Common myeloid progenitor, CD34-positive (primary cell): ENCODE measurements at regions not wholly inside any gene's neighbourhood (a gene's known extent, or its start where the extent isn't known, plus 50 kb on each side); places are given as distances from the start of the nearest gene placed in this dataset.

Experiments
- CTCF ChIA-PET: fragments of 350-600 bp; sonication (Branson Sonifier 250); formaldehyde crosslinking; loops from one replicate; lab custom pipeline; 2021; ENCODE audit warnings: antibody characterized with exemption; lab: Charles Lee
- POLR2A ChIA-PET: fragments of 350-600 bp; sonication (Branson Sonifier 250); formaldehyde crosslinking; loops from one replicate; lab custom pipeline; 2021; ENCODE audit warnings: antibody characterized with exemption; lab: Charles Lee
- DNase-seq, 3 donors: peaks; one replicate each; pipeline versions ENCODE4 v3.0.0 to v3.0.0-alpha.2; 2013
- H3K27ac ChIP-seq, 2 experiments: 1 replicate in 1 of 2; 2 replicates in 1 of 2; pipeline ENCODE4 v1.7.0; 2013; ENCODE audit warnings: inconsistent platforms in 2 of 2, low read length in 2 of 2, mild to moderate bottlenecking in 2 of 2, low read depth in 1 of 2, moderate library complexity in 1 of 2; ENCODE audit not compliant: severe bottlenecking in 2 of 2, insufficient read depth in 1 of 2, poor library complexity in 1 of 2
- H3K27me3 ChIP-seq, 5 experiments: replicated peaks in 2 of 5; 1 replicate in 3 of 5; 2 replicates in 2 of 5; pipeline versions ENCODE4 v1.6.1 to v1.7.0; 2013; ENCODE audit warnings: low read length in 4 of 5, mild to moderate bottlenecking in 2 of 5, moderate library complexity in 2 of 5, inconsistent platforms in 1 of 5; ENCODE audit not compliant: insufficient read depth in 5 of 5, control insufficient read depth in 4 of 5
- H3K36me3 ChIP-seq, 4 experiments: 1 replicate in 2 of 4; 2 replicates in 2 of 4; pipeline versions ENCODE4 v1.6.1 to v1.7.0; 2013; ENCODE audit warnings: low read length in 3 of 4, control low read depth in 1 of 4, mild to moderate bottlenecking in 1 of 4; ENCODE audit not compliant: control insufficient read depth in 4 of 4, insufficient read depth in 4 of 4
- H3K4me1 ChIP-seq, 4 experiments: 1 replicate in 3 of 4; 2 replicates in 1 of 4; pipeline versions ENCODE4 v1.6.1 to v1.7.1; 2013; ENCODE audit warnings: low read length in 3 of 4, mild to moderate bottlenecking in 3 of 4, control low read depth in 1 of 4, inconsistent platforms in 1 of 4, moderate library complexity in 1 of 4; ENCODE audit not compliant: control insufficient read depth in 4 of 4, insufficient read depth in 4 of 4; ENCODE audit errors: control extremely low read depth in 1 of 4
- H3K4me3 ChIP-seq, 7 experiments: 1 replicate in 4 of 7; 2 replicates in 3 of 7; pipeline versions ENCODE4 v1.5.1 to v1.7.0; 2013; ENCODE audit warnings: mild to moderate bottlenecking in 7 of 7, low read length in 6 of 7, moderate library complexity in 6 of 7, inconsistent platforms in 2 of 7, low read depth in 2 of 7, control low read depth in 1 of 7; ENCODE audit not compliant: insufficient read depth in 4 of 7, control insufficient read depth in 1 of 7; ENCODE audit errors: extremely low read depth in 1 of 7
- H3K9me3 ChIP-seq, 5 experiments: 1 replicate in 4 of 5; 2 replicates in 1 of 5; pipeline versions ENCODE4 v1.6.1 to v1.7.1; 2013; ENCODE audit warnings: low read length in 4 of 5, mild to moderate bottlenecking in 2 of 5, inconsistent platforms in 1 of 5, low read depth in 1 of 5, moderate library complexity in 1 of 5; ENCODE audit not compliant: control insufficient read depth in 4 of 5, insufficient read depth in 2 of 5; ENCODE audit errors: control extremely low read depth in 1 of 5
- WGBS: methylation state at CpG from one replicate; pipeline ENCODE4 v1.1.5; 2013; ENCODE audit not compliant: insufficient coverage; 5-methylcytosine and 5-hydroxymethylcytosine counted together

- Histone ChIP-seq H3K9me3 (peaks cover 0 to 3% (median 0%) of the 10 kb centered on the region in 5 experiments), H3K4me3 (no peak overlapping the region), H3K36me3 (no peaks in the 10 kb centered on the region), H3K27ac (no peak overlapping the region), H3K27me3 (peaks cover 0 to 52% (median 10%) of the 10 kb centered on the region in 5 experiments), H3K4me1 (no peaks in the 10 kb centered on the region)
- POLR2A ChIA-PET, result no interaction called here
- WGBS, result 58% methylated on average over 2 of the region's 2 CpGs
- CTCF ChIA-PET, result no interaction called here
- DNase-seq, result no peak
Observed at GRCh38 chr1:30320581-30320890, 402.8 kb downstream of the MATN1 start.

- no peaks in the 10 kb centered on the region for H3K36me3 ChIP-seq
- no peak for DNase-seq
- no peak overlapping the region for H3K4me3 ChIP-seq
- WGBS, result 87% methylated on average over 6 of the region's 11 CpGs
- CTCF ChIA-PET, result no interaction called here
- peaks cover 0 to 57% (median 13%) of the 10 kb centered on the region in 5 experiments for H3K27me3 ChIP-seq
- H3K9me3 ChIP-seq, result peaks cover 0 to 3% (median 0%) of the 10 kb centered on the region in 5 experiments
- no peaks in the 10 kb centered on the region for H3K4me1 ChIP-seq
- no peak overlapping the region for H3K27ac ChIP-seq
- POLR2A ChIA-PET, result no interaction called here
Observed at GRCh38 chr1:30319765-30320580, 403.4 kb downstream of the MATN1 start.

DNA sequence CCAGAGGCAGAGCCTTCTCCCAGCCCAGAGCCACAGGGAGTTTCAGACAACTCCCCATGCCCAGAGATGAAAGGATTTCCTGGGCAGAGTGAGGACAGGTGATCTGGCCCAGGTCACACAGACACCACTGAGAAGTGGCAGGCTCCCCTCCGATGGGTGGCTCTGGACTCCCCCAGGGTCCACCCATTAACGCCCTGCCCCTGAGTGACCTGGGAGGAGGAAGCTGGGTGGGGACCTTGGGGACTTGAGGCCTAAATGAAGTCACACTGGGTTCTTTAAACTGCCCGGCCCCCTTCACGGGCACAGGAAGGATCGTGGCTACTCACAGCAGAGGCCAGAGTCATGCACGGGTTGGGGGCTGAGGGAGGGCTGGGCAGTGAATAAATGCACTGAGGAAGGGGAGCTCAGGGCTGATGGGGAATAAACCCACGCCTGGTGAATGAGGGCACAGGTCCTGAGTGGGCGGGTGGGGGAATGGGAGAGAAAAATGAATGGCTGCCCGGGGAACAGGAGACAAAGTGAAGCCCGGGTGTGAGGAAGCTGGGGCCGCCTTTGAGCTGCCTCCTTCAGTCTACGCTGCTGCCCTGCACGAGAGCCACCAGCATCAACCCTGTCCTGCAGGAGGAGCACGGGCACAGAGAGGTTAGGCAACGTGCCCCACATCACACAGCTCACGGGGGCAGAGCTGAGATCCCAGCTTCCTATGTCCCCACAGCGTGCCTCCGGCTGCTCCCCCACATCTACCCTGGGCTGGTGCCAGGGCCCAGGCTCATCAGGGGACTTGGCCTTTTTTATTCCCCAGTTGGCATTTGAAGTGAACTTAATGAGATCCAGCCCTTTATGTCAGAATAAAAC is 404.3 kb downstream of the MATN1 start:
- no peak for DNase-seq
- ChIA-PET POLR2A (no interaction called here), CTCF (no interaction called here)
- Histone ChIP-seq H3K27me3 (peaks cover 0 to 66% (median 13%) of the 10 kb centered on the region in 5 experiments), H3K36me3 (no peaks in the 10 kb centered on the region), H3K27ac (no peak overlapping the region), H3K9me3 (peaks cover 0 to 3% (median 0%) of the 10 kb centered on the region in 5 experiments), H3K4me3 (no peak overlapping the region), H3K4me1 (no peaks in the 10 kb centered on the region)
- 66% methylated on average over 16 of the region's 18 CpGs for whole genome bisulfite sequencing

DNA sequence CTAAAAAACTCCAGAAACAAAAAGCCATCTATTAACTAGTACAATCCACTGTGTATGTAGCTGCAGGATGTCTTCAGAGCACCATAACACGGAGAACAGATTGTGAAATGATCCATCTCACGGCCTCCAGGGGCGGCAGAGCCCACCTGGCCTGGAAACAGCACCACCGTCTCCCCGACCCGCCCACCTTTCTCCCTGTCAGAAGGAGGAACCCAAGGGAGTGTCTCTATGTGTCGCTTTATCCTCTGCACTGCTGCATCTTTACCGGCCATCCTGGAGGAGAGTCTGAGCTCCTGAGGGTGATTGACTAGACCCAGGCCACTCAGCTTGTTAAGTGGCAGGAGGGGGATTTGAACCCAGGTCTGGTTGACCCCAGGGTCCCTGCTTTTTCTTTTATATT is 405.0 kb downstream of the MATN1 start:
- no peak for DNase-seq
- 43% methylated on average over 7 of the region's 8 CpGs for WGBS
- H3K36me3 ChIP-seq, result no peaks in the 10 kb centered on the region
- CTCF ChIA-PET, result no interaction called here
- POLR2A ChIA-PET, result no interaction called here
- no peaks in the 10 kb centered on the region for H3K4me1 ChIP-seq
- peaks cover 0 to 73% (median 13%) of the 10 kb centered on the region in 5 experiments for H3K27me3 ChIP-seq
- no peak overlapping the region for H3K4me3 ChIP-seq
- no peak overlapping the region for H3K27ac ChIP-seq
- peaks cover 0 to 3% (median 0%) of the 10 kb centered on the region in 5 experiments for H3K9me3 ChIP-seq

DNA sequence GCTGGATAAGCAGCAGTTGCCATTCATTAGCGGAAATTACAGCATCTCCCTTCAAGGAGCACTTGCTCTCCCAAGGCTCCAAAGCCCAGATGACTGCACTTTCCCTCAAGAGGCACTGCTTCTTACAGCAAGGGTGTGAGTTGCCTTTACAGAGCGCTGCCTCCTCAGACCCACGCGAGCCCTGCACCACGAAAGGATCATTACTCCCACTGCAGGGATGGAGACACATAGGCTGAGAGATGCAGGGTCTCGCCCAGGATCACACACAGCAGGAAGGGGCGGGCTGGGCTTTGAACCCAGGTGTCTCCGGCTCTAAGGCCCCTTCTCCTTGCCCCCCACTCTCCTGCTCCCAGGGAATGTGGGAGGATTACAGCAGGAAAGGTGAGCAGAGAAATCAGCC is 405.5 kb downstream of the MATN1 start:
- H3K27me3 ChIP-seq, result peaks cover 0 to 77% (median 15%) of the 10 kb centered on the region in 5 experiments
- no peaks in the 10 kb centered on the region for H3K36me3 ChIP-seq
- DNase-seq, result no peak
- H3K9me3 ChIP-seq, result peaks cover 0 to 3% (median 0%) of the 10 kb centered on the region in 5 experiments
- POLR2A ChIA-PET, result no interaction called here
- no peaks in the 10 kb centered on the region for H3K4me1 ChIP-seq
- CTCF ChIA-PET, result no interaction called here
- H3K27ac ChIP-seq, result no peak overlapping the region
- 77% methylated on average over 6 of the region's 8 CpGs for WGBS
- no peak overlapping the region for H3K4me3 ChIP-seq

GRCh38 chr1:30316056-30316455 is 407.3 kb downstream of the MATN1 start:
- H3K27ac ChIP-seq, result no peak overlapping the region
- peaks cover 0 to 3% (median 0%) of the 10 kb centered on the region in 5 experiments for H3K9me3 ChIP-seq
- no peaks in the 10 kb centered on the region for H3K4me1 ChIP-seq
- H3K36me3 ChIP-seq, result no peaks in the 10 kb centered on the region
- POLR2A ChIA-PET, result no interaction called here
- H3K27me3 ChIP-seq, result peaks cover 0 to 86% (median 14%) of the 10 kb centered on the region in 5 experiments
- H3K4me3 ChIP-seq, result no peak overlapping the region
- DNase-seq, result no peak
- no CpG with 5 or more reads among the region's 2 CpGs for WGBS
- CTCF ChIA-PET, result no interaction called here
